ENCODE measurements at regions not wholly inside any gene's neighbourhood (a gene's known extent, or its start where the extent isn't known, plus 50 kb on each side); places are given as distances from the start of the nearest gene placed in this dataset.

DNA sequence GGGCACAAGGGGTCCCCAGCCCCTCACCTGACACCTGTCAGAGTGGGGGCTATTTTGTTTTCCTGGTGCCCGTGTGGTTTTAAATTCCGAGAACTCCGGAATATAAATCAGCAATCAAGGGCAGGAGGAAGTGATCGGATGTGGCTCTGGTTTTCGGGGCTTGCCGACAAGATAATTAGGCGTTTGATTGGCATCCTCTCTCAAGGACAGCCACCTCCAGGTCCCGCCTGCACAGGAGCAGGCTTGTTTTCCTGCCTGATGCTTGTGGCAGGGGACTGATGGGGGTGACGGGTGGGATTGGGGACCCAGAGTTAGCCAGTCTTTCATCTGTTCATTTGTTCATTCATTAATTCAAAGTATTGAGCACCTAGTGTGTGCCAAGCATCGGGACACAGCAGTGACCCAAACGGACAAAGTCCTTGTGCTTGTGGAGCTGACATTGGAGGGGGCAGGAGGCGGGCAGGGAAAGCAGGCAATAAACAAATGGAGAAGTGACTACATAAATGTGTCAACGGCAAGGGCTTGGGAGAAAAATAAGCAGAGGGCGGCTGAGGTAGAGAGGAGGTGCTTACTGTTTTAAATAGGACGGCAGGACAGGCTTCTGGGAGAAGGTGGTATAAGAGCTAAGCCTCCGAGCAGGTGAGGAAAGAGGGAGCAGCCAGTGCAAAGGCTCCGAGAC, 166.5 kb downstream of the PHETA1 start:
- ATAC-seq (ENCODE audit: low read depth) = peak; percentile 70
- peaks cover 15% of the 10 kb centered on the region for H3K4me1 Mint-ChIP-seq
- POLR2A ChIA-PET = no interaction called here
- H3K4me3 Mint-ChIP-seq = peak overlapping the region; percentile 12
- peak overlapping the region; percentile 17 for H3K27ac Mint-ChIP-seq
- no peaks in the 10 kb centered on the region for H3K36me3 Mint-ChIP-seq
- peaks cover 11% of the 10 kb centered on the region for H3K27me3 Mint-ChIP-seq
- DNase-seq = peak; percentile 43
- H3K9me3 Mint-ChIP-seq = no peaks in the 10 kb centered on the region

DNA sequence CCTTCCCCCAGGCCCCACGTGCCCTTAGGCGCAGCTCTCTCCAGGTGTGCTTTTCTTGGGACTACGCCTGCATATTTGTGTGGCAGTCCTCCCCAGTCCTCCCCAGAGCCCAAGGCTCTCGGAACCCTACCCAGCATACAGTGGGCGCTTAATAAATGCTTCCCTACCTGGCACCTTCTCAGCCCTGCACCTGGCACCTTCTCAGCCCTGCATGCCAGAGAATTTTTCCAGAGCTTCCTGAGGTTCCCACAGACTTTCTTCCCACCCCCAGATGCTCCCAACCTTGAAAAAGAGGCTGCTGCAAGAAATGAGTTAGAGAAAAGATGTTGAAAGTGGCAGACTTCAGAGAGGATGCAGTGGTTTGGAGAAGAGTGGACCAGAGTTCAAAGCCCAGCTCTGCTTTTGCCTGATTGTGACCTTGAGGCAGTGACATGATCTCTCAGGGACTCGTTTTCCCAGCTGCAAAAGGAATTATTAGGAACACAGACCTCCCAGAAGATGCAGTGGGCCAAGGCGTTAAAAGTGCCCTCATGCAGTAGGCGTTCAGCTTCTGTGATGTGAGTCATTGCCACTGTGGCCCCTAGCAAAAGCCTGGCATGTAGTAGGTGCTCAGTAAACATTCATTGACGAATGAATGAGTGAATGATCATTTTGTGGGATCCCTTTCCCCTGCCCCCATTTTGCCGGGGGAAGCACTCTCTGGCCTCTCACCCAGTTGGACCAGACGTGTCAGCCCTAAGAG, 167.2 kb downstream of the PHETA1 start:
- DNase-seq = no peak
- Mint-ChIP-seq H3K4me1 (peaks cover 15% of the 10 kb centered on the region), H3K36me3 (no peaks in the 10 kb centered on the region), H3K4me3 (peak overlapping the region; percentile 12), H3K27me3 (peaks cover 14% of the 10 kb centered on the region), H3K27ac (no peak overlapping the region), H3K9me3 (no peaks in the 10 kb centered on the region)
- ATAC-seq (ENCODE audit: low read depth) = peak; percentile 50
- POLR2A ChIA-PET = no interaction called here

DNA sequence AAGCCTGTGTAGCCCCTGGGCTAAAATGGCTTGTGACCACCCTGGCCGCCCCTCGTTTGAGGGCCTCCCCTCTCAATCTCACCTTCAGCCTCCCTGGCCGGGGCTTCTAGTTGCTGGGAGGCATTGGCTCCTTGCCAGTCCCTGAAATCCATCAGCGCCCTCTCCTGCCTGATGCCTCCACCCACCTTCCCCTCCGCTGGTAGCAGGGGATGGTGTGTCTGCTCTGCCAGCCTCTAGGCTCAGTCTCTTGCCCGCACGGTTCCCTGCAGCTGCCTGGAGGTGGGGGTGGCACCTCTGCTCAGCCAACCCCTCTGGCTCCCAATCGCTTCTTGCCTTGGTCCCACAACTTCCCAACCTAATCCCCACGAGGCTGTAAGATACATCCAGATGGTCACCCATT, 167.9 kb downstream of the PHETA1 start:
- Mint-ChIP-seq H3K4me3 (no peak overlapping the region), H3K9me3 (no peaks in the 10 kb centered on the region), H3K27me3 (peaks cover 18% of the 10 kb centered on the region), H3K36me3 (no peaks in the 10 kb centered on the region), H3K4me1 (peaks cover 18% of the 10 kb centered on the region), H3K27ac (peak overlapping the region; percentile 58)
- DNase-seq (no peak), ATAC-seq (ENCODE audit: low read depth) (no peak)
- POLR2A ChIA-PET = no interaction called here

DNA sequence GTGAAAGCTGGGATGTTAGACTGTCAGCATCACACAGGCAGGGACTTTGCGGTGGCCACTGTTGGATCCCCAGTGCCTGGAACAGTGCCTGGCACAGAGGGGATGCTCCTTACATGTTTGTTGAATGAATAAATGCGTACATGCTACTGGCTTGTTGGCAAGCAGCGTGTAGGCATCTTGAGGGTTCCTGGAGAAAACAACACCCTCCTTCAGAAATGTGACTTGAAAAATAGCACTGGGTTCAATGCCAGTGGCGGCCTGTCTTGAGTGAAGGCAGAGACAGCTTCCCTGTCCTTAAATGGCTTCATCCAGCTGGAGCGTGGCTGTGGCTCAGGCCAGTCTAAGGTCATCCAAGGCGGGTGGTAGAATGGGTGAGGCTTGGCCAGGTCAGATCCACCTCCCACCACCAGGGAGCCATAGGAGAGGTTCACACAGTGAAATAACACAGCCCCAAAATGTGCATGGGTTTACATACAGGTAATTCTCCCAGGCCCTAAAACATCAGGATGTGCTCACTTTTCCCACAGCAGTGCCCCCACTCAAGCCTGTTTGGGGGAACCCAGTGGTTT, 171.4 kb downstream of the PHETA1 start:
- POLR2A ChIA-PET = no interaction called here
- Mint-ChIP-seq H3K4me3 (no peak overlapping the region), H3K27ac (no peak overlapping the region), H3K9me3 (no peaks in the 10 kb centered on the region), H3K36me3 (no peaks in the 10 kb centered on the region), H3K27me3 (peaks cover 25% of the 10 kb centered on the region), H3K4me1 (peaks cover 15% of the 10 kb centered on the region)
- DNase-seq (no peak), ATAC-seq (ENCODE audit: low read depth) (no peak)

DNA sequence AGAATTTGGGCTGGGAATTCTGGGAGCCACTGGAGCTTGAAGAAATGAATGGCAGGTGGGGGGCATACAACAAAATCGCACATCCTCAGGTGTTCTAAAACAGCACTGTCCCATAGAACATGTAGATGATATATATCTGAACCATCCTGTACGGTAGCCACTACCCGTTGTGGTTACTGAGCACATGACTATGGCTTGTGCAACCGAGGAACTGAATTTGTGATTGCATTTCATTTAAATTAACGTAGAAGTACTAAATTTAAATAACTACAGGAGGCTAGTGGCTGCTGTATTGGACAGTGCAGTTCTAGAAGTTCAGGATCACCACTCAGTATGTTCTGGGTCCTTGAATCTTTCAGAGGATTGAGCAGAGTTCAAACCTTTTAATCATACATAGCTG, 172.4 kb downstream of the PHETA1 start:
- Mint-ChIP-seq H3K27ac (no peak overlapping the region), H3K36me3 (no peaks in the 10 kb centered on the region)
- DNase-seq = no peak

DNA sequence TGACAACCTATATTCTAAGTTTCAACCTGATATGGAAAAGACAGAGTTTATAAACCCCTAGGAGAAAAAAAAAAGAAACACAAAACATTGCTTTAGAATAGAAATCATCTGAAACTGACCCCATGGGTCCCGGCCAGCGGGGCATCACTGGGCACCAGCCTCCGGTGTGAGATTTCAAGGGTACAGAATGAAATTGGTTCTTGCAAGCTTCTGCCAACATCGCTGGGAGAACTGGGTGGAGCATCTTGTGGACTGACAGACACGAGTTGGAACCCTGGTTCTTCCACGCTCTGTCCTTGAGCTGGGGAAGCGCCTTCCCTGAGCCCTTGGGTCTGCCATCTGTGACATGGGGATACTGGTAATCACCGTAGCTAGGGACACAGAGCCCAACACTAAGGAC, 173.6 kb downstream of the PHETA1 start:
- DNase-seq (no peak), ATAC-seq (ENCODE audit: low read depth) (no peak)
- POLR2A ChIA-PET = no interaction called here
- Mint-ChIP-seq H3K27me3 (peaks cover 19% of the 10 kb centered on the region), H3K9me3 (no peaks in the 10 kb centered on the region), H3K4me3 (no peak overlapping the region), H3K27ac (no peak overlapping the region), H3K4me1 (peaks cover 4% of the 10 kb centered on the region), H3K36me3 (no peaks in the 10 kb centered on the region)

More for the DNA sequence above, 172.4 kb downstream of the PHETA1 start:
- peak; percentile 36 for ATAC-seq (ENCODE audit: low read depth)
- no peaks in the 10 kb centered on the region for H3K9me3 Mint-ChIP-seq
- H3K27me3 Mint-ChIP-seq = peaks cover 25% of the 10 kb centered on the region
- peaks cover 7% of the 10 kb centered on the region for H3K4me1 Mint-ChIP-seq
- no peak overlapping the region for H3K4me3 Mint-ChIP-seq
- POLR2A ChIA-PET = interaction anchor here (0.6 kb wide), 1 partner anchor 20 kb away, joined by 5 read pairs; no protein-coding TSS in a partner anchor

DNA sequence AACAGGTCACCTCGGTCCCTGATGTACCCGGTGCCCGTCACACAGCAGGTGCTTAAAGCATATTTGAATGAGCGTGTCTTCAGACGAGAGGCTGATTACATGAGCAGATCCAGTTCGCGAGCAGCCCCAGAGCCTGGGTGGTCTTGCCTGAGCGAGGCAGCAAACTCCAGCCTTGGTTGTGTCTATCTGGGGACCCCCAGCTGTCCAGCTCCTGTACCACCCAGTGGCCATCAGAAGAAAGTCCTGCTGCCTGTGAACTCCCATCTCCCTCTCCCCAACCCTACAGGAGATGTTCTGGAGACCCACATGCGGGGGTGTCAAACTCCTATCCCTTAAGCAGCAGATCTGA, 174.2 kb downstream of the PHETA1 start:
- peaks cover 19% of the 10 kb centered on the region for H3K27me3 Mint-ChIP-seq
- no peaks in the 10 kb centered on the region for H3K9me3 Mint-ChIP-seq
- POLR2A ChIA-PET = no interaction called here

DNA sequence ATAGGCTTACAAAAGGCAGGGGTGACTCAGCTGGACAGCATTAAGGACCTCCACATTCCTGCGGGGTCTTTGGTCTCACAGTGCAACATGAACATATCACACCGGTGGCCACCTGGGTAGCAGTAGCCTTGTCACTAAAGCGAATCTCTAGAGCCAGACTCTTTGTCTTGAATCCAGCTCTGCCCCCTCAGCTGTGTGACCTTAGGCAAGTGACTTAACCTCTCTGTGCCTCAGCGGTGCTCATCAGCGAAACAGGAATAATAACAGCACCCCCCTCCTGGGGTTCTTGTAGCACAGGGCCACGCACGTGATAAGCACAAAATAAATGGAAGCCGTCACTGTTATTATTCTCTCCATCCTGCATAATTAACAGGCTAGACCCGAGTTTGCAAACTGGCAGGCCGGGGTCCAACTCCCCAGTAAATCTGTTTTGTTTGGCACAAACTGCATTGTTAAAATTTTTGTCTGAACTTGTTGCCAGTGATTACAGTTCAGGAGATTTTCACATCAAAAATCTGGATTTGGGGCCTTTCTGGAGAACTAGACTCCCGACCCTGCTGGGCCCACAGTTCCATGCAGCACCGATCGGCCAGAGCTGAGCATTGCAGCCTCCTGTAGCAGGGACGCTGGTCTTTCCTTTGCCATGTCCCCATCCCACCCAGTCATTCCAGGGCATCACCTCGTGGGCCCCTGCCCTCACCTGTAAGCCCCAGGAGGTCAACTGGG, 174.8 kb downstream of the PHETA1 start:
- DNase-seq (no peak), ATAC-seq (ENCODE audit: low read depth) (no peak)
- no peaks in the 10 kb centered on the region for H3K9me3 Mint-ChIP-seq
- no peaks in the 10 kb centered on the region for H3K36me3 Mint-ChIP-seq
- no peak overlapping the region for H3K27ac Mint-ChIP-seq
- no peak overlapping the region for H3K4me3 Mint-ChIP-seq
- POLR2A ChIA-PET = no interaction called here
- H3K4me1 Mint-ChIP-seq = peaks cover 4% of the 10 kb centered on the region
- H3K27me3 Mint-ChIP-seq = peaks cover 19% of the 10 kb centered on the region

More for the DNA sequence above, 174.2 kb downstream of the PHETA1 start:
- Mint-ChIP-seq H3K4me1 (peaks cover 4% of the 10 kb centered on the region), H3K4me3 (no peak overlapping the region), H3K36me3 (no peaks in the 10 kb centered on the region), H3K27ac (no peak overlapping the region)
- ATAC-seq (ENCODE audit: low read depth) (no peak), DNase-seq (no peak)

DNA sequence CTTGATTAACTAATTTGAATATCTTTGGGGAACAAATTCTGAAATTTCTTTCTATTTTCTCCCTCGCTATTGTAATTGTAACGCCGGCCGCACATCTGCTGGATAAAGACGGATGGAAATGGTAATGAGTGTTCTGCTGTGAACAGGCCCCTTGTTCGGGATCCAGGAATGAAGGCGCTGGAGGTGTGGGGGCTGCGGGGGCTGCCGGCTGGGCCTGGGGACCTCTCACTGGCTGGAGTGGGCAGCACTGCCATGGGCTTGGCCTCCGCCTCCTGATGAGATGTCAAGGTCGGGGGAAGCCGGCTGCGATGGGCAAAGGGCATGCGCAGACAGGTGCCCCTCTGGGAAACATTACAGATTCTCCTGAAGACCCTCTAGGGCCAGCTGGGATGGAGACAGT, 175.4 kb downstream of the PHETA1 start:
- Mint-ChIP-seq H3K36me3 (no peaks in the 10 kb centered on the region), H3K27ac (no peak overlapping the region), H3K4me3 (no peak overlapping the region), H3K27me3 (peaks cover 17% of the 10 kb centered on the region), H3K4me1 (peaks cover 4% of the 10 kb centered on the region), H3K9me3 (no peaks in the 10 kb centered on the region)
- ATAC-seq (ENCODE audit: low read depth) (no peak), DNase-seq (no peak)
- POLR2A ChIA-PET = no interaction called here

DNA sequence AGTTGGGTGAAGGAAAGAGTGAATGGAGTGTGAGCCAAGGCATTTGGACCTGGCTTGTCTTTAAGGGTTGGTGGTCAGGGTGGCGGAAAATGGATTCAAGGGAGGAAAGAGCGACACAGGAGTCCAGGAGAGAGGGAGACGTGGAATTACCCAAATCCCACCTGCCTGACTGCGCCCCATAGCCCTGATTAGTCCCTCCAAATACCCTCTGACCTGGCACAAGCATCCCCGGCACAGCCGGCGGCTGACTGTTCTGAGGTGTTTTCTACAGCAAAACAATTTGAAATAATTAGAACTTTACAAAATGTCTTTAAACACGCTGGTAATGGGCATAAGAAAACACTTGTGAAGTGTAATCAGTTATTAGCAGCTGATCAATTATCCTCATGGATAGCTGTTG, 175.8 kb downstream of the PHETA1 start:
- Mint-ChIP-seq H3K36me3 (no peaks in the 10 kb centered on the region), H3K4me3 (no peak overlapping the region), H3K9me3 (no peaks in the 10 kb centered on the region), H3K27ac (no peak overlapping the region), H3K27me3 (peaks cover 17% of the 10 kb centered on the region), H3K4me1 (peaks cover 4% of the 10 kb centered on the region)
- DNase-seq (no peak), ATAC-seq (ENCODE audit: low read depth) (no peak)
- POLR2A ChIA-PET = no interaction called here

DNA sequence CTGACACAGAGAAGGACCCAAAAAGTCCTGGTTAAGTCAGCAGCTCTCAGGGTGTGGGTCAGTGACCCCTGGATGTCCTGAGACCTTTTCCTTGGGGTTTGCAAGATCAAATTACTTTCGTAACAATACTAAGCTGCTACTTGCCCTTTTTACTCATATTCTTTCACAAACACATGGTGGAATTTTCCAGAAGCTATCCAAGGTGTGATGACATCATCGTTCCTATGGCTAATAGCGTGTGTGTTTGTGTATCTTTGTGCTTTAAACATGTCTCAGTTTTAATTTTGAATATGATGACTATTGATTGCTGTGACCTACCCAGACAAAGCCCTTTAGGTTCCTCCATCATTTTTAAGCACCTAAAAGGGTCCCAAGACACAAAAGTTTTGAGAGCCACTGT, 176.2 kb downstream of the PHETA1 start:
- POLR2A ChIA-PET = no interaction called here
- H3K9me3 Mint-ChIP-seq = no peaks in the 10 kb centered on the region
- no peak for DNase-seq
- no peak for ATAC-seq (ENCODE audit: low read depth)
- H3K4me3 Mint-ChIP-seq = no peak overlapping the region
- H3K27me3 Mint-ChIP-seq = peaks cover 17% of the 10 kb centered on the region
- H3K4me1 Mint-ChIP-seq = peaks cover 4% of the 10 kb centered on the region
- H3K27ac Mint-ChIP-seq = no peak overlapping the region
- no peaks in the 10 kb centered on the region for H3K36me3 Mint-ChIP-seq

DNA sequence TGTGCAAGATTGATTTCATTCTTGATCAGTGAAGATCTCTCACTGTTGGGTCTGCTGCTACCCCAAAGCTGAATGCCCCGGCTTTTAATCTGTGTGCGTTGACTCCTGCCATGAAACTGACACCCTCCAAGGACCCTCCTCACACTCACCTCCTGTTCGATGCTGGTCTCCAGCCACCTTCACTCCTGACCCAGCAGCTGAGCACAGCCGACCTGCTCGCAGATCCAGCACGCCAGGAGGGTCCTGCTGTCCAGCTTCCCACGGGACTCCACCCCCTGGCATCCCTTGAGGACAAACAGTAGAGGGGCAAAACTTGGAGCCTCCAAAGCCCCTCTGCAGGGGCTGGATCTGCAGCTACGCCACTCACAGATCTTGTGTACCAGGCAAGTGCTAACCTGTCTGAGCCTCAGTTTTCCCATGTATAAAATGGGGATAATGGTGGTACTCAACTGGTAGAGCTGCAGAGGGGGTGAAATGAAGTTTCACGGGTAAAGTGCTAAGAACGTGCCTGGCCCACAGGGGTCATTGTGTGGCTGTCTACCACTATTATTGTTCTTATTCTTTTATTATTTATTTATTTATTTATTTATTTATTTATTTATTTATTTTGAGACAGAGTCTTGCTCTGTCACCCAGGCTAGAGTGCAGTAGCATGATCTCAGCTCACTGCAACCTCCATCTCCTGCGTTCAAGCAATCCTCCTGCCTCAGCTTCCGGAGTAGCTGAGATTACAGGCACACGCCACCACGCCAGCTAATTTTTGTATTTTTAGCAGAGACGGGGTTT, 178.0 kb downstream of the PHETA1 start:
- no peak for DNase-seq
- H3K9me3 Mint-ChIP-seq = no peaks in the 10 kb centered on the region
- POLR2A ChIA-PET = no interaction called here
- no peak overlapping the region for H3K4me3 Mint-ChIP-seq
- no peak for ATAC-seq (ENCODE audit: low read depth)
- H3K27ac Mint-ChIP-seq = no peak overlapping the region
- no peaks in the 10 kb centered on the region for H3K4me1 Mint-ChIP-seq
- peaks cover 9% of the 10 kb centered on the region for H3K27me3 Mint-ChIP-seq
- H3K36me3 Mint-ChIP-seq = no peaks in the 10 kb centered on the region

DNA sequence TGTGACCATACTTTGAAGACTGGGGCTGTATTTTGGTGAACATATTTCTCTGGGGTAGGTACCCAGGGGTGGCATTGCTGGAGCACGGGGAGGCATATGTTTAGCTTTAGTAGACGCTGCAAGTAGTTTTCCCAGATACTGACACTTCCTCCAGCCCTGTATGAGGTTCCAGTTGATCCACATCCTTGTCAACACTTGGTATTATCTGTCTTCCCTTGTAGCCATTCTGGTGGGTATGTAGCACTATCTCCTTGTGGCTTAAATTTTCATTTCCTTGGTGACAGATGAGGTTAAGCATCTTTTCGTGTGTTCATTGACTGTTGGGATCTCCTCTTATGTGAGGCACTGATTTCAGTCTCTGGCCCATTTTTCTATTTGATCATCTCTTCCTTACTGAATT, 179.1 kb downstream of the PHETA1 start:
- no peak for ATAC-seq (ENCODE audit: low read depth)
- no peak overlapping the region for H3K27ac Mint-ChIP-seq
- no peaks in the 10 kb centered on the region for H3K4me1 Mint-ChIP-seq
- no peaks in the 10 kb centered on the region for H3K36me3 Mint-ChIP-seq
- no peak overlapping the region for H3K4me3 Mint-ChIP-seq
- POLR2A ChIA-PET = no interaction called here
- peaks cover 3% of the 10 kb centered on the region for H3K27me3 Mint-ChIP-seq
- H3K9me3 Mint-ChIP-seq = no peaks in the 10 kb centered on the region
- no peak for DNase-seq

Measured in activated naive CD8-positive, alpha-beta T cell treated with anti-CD3 and anti-CD28 coated beads, Interleukin-2, amount 10 ng/mL, durations not matched to agents 7 days and 5 days (primary cell).